Vagina (tissue), 2 donors: ENCODE measurements at regions not wholly inside any gene's neighbourhood (a gene's known extent, or its start where the extent isn't known, plus 50 kb on each side); places are given as distances from the start of the nearest gene placed in this dataset.

Source experiments
- CTCF ChIP-seq, 3 experiments: fragments of 450-650 bp in 2 of 3; fragments of 200-600 bp in 1 of 3; sonication (generic) in 1 of 3; IDR thresholded peaks; one replicate each; pipeline ENCODE4 v1.5.1; 2017 to 2019; ENCODE audit warnings: antibody characterized with exemption in 3 of 3, mild to moderate bottlenecking in 2 of 3, moderate library complexity in 2 of 3
- POLR2AphosphoS5 ChIP-seq, 2 donors: sonication (generic); formaldehyde crosslinking; IDR thresholded peaks; one replicate each; pipeline ENCODE4 v1.9.0; 2017; ENCODE audit warnings: antibody characterized with exemption in 2 of 2, mild to moderate bottlenecking in 2 of 2, low read depth in 1 of 2; ENCODE audit not compliant: insufficient read depth in 1 of 2

GRCh38 chr16:9622268-9622667, 530.8 kb downstream of the HAPSTR1 start:
- TF ChIP-seq POLR2AphosphoS5 (IDR thresholded peaks at IDR 0.05; ENCODE audit: insufficient read depth in 1 of 2, low read depth in 1 of 2) (no peak), CTCF (IDR thresholded peaks at IDR 0.05) (no peak)
